ENCODE measurements at regions not wholly inside any gene's neighbourhood (a gene's known extent, or its start where the extent isn't known, plus 50 kb on each side); places are given as distances from the start of the nearest gene placed in this dataset.

GRCh38 chr4:155564086-155564485 lies 102.6 kb upstream of the GUCY1A1 start:
- TF ChIP-seq CTCF (IDR thresholded peaks at IDR 0.05): no peak
- TF ChIP-seq POLR2A (IDR thresholded peaks at IDR 0.05): no peak
- Histone ChIP-seq H3K4me1 (no peaks in the 10 kb centered on the region), H3K9me3 (no peaks in the 10 kb centered on the region), H3K27me3 (no peaks in the 10 kb centered on the region), H3K4me3 (no peak overlapping the region), H3K36me3 (no peaks in the 10 kb centered on the region), H3K27ac (no peak overlapping the region)
- no peak for DNase-seq
- WGBS (ENCODE audit: insufficient coverage, low coverage, low lambda C conversion rate, missing lambda C conversion rate): 40% methylated on average over 2 of the region's 2 CpGs
- intact Hi-C loops (cut with DNase I): no loop called here
- ATAC-seq: no peak

- Histone ChIP-seq H3K4me3 (no peak overlapping the region), H3K4me1 (no peaks in the 10 kb centered on the region), H3K27ac (no peak overlapping the region), H3K36me3 (no peaks in the 10 kb centered on the region), H3K27me3 (no peaks in the 10 kb centered on the region), H3K9me3 (no peaks in the 10 kb centered on the region)
- DNase-seq (no peak), ATAC-seq (no peak)
- TF ChIP-seq CTCF (IDR thresholded peaks at IDR 0.05): no peak
- no peak for TF ChIP-seq POLR2A (IDR thresholded peaks at IDR 0.05)
- intact Hi-C loops (cut with DNase I): no loop called here
These were observed 106.7 kb upstream of the GUCY1A1 start for GRCh38 chr4:155559915-155560314.

DNA sequence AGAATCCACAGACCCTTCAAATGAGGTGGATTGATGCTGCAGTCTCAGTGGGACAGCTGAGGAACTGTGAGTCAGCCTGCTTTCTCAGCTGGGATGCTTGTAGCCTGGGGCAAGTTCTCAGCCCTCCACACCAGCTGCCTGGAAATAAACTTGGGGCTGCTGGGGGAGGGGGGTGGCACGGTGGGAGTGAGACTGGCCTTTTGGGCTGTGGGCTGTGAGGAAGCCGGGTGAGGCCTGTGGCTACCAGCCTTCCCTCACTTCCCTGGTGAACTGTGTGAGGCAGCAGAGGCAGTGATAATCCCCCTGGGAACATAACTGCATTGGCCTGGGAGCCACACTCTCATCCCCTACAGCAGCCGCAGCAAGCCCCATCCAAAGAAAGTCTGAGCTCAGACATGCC lies 114.5 kb upstream of the GUCY1A1 start:
- Histone ChIP-seq H3K36me3 (no peaks in the 10 kb centered on the region), H3K4me3 (no peak overlapping the region), H3K27me3 (no peaks in the 10 kb centered on the region), H3K9me3 (no peaks in the 10 kb centered on the region), H3K4me1 (no peaks in the 10 kb centered on the region), H3K27ac (no peak overlapping the region)
- intact Hi-C loops (cut with DNase I): no loop called here
- DNase-seq: no peak
- no peak for ATAC-seq
- no CpG with 5 or more reads among the region's 3 CpGs for WGBS (ENCODE audit: insufficient coverage, low coverage, low lambda C conversion rate, missing lambda C conversion rate)
- no peak for TF ChIP-seq POLR2A (IDR thresholded peaks at IDR 0.05)
- TF ChIP-seq CTCF (IDR thresholded peaks at IDR 0.05): no peak

- no peaks in the 10 kb centered on the region for H3K9me3 ChIP-seq
- H3K27ac ChIP-seq: no peak overlapping the region
- TF ChIP-seq POLR2A (IDR thresholded peaks at IDR 0.05) (no peak), CTCF (IDR thresholded peaks at IDR 0.05) (no peak)
- intact Hi-C loops (cut with DNase I): no loop called here
- no peak overlapping the region for H3K4me3 ChIP-seq
- WGBS (ENCODE audit: insufficient coverage, low coverage, low lambda C conversion rate, missing lambda C conversion rate): 22% methylated on average over 2 of the region's 2 CpGs
- H3K4me1 ChIP-seq: no peaks in the 10 kb centered on the region
- H3K27me3 ChIP-seq: no peaks in the 10 kb centered on the region
- ATAC-seq (no peak), DNase-seq (no peak)
- no peaks in the 10 kb centered on the region for H3K36me3 ChIP-seq
These were observed 118.5 kb upstream of the GUCY1A1 start for GRCh38 chr4:155548173-155548572.

- TF ChIP-seq CTCF (IDR thresholded peaks at IDR 0.05) (no peak), POLR2A (IDR thresholded peaks at IDR 0.05) (no peak)
- no peaks in the 10 kb centered on the region for H3K27me3 ChIP-seq
- H3K36me3 ChIP-seq: no peaks in the 10 kb centered on the region
- WGBS (ENCODE audit: insufficient coverage, low coverage, low lambda C conversion rate, missing lambda C conversion rate): no CpG with 5 or more reads among the region's 3 CpGs
- H3K27ac ChIP-seq: no peak overlapping the region
- DNase-seq (no peak), ATAC-seq (no peak)
- H3K4me1 ChIP-seq: no peaks in the 10 kb centered on the region
- no peaks in the 10 kb centered on the region for H3K9me3 ChIP-seq
- H3K4me3 ChIP-seq: no peak overlapping the region
- intact Hi-C loops (cut with DNase I): no loop called here
These were observed 120.2 kb upstream of the GUCY1A1 start for GRCh38 chr4:155546451-155546850.
